ENCODE measurements at regions not wholly inside any gene's neighbourhood (a gene's known extent, or its start where the extent isn't known, plus 50 kb on each side); places are given as distances from the start of the nearest gene placed in this dataset.
"Not testable (repeated sequence)": the region's sequence is repeated elsewhere in the genome, so short reads cannot be mapped to it uniquely, and the experiment has no call there.

- DNase-seq = no peak
Measured at GRCh38 chr6:147674794-147675193, 166.3 kb downstream of the SAMD5 start.

GRCh38 chr6:147675281-147675680 is 166.8 kb downstream of the SAMD5 start:
- no peak for DNase-seq

DNA sequence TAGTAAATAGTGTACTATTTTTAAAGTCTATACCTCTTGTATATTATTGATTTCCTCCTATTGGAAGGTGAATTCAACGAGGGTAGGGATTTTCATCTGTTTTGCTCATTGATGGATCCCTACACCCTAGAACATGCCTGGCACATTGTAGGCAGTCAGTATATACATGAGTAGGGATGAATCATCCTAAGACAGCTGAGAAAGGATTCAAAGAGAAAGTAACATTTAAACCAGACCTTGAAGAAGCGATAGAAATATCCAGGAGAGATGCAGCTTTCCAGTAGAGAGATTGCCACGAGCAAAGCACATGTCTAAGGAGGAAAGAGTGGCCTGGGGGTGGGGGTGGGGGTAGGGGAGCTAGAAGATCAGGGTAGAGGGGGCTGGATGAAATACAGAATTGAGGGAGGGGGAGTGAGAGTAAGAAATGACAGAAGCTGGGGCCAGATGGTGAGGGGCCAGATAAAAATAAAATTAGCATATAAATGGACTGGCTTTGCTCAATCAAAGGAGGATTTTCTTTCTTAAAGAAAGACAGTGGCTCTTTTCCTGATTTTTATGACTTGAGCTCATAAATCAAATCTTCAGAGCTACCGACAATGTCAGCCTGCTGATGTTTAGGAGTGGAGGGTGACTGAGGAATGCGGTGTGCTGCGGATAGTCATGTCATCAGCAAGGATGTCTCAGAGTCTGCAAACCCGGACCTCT is 168.2 kb downstream of the SAMD5 start:
- DNase-seq = no peak

GRCh38 chr6:147677647-147678046 is 169.2 kb downstream of the SAMD5 start:
- DNase-seq = no peak

- DNase-seq = no peak
Measured at GRCh38 chr6:147678253-147678652, 169.8 kb downstream of the SAMD5 start.

DNA sequence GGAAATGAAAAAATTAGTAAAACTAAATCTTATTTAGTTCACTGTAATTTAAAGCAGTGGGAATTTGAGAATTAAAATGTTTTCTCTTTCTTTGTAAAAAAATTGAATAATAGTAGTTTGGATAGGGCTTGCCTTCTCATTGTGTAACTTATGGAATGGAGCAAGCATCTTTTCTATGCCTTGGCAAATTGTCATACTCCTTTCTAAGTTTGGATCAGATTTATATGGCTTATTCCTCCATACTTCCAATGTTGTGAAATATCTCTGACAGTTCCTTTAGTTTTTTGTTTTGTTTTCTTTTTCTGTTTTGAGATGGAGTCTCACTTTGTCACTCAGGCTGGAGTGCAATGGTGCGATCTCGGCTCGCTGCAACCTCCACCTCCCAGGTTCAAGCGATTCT is 176.4 kb downstream of the SAMD5 start:
- DNase-seq = no peak

GRCh38 chr6:147689398-147689797 is 180.9 kb downstream of the SAMD5 start:
- no peak for DNase-seq

- DNase-seq = no peak
Measured at GRCh38 chr6:147691446-147691845, 183.0 kb downstream of the SAMD5 start.

DNA sequence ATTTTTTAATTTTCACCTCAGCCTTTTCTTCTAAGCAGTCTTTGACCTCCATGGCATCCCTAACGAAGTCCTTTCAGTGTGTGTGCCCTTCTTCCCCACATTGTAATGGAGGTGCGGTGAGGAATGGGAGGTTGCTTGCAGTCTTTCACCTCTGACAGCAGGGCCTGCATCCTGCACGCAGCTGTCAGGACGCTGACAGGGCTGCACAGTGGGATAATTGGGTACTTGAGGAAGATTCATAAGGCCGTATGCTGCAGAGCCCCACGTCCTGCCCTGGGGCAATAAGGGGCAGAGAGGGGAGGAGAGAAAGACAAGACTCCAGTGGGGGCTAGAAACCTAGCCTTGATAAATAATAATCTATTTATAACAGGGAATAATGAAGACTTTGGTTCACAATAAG is 184.7 kb downstream of the SAMD5 start:
- no peak for DNase-seq

DNA sequence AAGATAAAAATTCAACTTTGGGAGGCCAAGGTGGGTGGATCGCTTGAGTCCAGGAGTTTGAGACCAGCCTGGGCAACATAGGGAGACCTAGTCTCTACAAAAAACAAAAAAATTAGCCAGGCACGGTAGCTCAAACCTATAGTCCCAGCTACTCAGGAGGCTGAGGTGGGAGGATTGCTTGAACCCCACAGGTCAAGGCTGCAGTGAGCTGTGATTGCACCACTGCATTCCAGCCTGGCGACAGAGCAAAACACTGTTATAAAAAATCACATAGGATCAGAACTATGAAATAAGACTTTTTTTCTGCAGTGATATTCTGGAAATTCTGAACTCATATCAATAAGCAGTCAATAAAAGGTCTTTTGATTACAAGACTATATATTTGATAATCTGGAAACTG is 186.1 kb downstream of the SAMD5 start:
- not testable (repeated sequence) for DNase-seq

- DNase-seq = no peak
Measured at GRCh38 chr6:147695819-147696218, 187.3 kb downstream of the SAMD5 start.

DNA sequence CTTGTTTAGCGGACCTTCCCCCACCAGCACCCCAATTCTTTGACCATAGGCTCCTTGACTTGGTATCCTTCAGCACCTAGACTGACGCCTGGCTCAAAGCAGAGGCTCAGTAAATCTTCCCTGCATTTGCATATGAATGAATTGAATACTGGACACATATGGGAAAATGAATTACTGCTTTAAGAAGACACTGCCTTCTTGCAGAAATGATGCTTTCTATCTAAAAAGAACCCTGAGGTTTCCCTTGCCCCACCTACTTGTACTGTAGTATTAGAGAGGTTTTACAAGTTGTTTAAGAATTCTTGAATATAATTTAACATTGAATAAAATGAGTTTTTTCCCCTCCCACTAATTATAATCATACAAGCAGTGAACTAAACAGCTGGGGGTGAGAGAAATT is 190.7 kb downstream of the SAMD5 start:
- no peak for DNase-seq

GRCh38 chr6:147699637-147700036 is 191.1 kb downstream of the SAMD5 start:
- DNase-seq = no peak

DNA sequence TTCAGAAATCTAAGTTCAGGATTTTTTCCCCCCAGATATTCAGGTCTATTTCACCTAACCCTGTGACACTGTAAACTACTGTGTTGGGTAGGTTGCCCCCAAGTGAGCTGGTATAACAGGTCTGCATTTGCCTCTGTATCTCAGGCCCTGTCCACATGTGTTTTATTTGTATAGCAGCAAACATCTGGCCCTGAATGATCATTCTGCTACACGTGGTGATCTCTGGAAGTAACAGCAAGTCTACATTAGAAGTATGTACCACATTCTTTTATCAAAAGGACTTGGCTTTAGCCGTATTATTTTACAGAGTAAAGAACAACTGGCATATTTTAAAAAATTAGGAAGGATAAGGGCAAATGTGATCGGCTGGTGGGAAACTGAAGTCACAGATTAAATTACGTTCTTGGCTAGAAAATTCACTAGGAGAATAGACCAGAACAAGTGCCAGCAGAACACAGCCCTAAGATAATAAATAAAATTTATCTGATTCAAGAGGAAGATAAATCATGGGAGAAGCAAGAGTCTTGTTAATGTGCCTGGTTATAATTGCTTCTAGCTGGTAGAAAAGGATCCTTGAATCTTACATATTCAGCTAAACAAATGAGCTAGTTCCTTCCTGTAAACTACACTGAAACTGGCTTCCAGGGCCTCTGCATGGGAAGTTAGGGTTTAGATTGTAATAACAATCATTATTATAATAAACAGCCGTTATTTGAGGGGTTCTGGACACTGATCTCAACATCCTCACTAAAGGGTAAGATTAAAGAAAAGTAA is 192.1 kb downstream of the SAMD5 start:
- DNase-seq = no peak

DNA sequence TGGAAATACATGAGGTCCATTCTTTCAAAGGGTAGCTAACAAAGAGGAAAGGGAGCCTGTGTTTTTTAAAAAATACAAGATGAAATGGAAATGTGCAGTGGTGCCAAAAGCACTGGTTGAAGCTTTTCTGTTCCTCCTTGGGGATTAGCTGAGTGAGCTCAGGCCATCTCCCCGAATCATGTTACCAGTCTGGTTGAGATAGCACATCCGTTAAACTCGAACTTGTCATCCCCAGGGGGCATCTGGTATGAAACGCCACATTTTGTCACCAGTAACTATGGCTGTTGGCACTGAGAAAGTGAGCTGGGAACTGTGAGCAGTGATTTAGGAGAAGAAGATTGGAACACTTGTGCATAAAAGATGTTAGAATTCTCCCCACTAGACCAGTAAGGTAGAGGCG is 196.2 kb downstream of the SAMD5 start:
- no peak for DNase-seq

- DNase-seq = no peak
Measured at GRCh38 chr6:147707524-147707923, 199.0 kb downstream of the SAMD5 start.

GRCh38 chr6:147708170-147708569 is 199.7 kb downstream of the SAMD5 start:
- no peak for DNase-seq

- no peak for DNase-seq
Measured at GRCh38 chr6:147709396-147710272, 201.1 kb downstream of the SAMD5 start.

DNA sequence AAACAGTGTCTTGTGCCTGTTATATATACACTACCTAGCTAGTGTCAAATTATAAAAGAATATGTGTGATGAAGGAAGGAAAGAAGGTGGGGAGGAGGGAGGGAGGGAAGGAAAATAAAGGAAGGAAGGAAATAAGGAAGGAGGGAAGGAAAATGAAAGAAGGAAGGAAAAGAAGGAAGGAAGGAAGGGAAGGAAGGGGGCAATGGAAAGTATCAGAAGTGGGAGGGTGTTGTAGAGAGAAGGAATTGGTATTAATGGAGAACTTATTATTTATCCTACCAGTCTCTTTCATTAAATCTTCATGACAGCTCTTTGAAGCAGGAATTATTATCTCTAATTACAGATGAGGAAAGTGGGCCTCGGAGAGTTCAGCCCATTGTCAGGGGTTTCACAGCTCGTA is 202.4 kb downstream of the SAMD5 start:
- DNase-seq = no peak

GRCh38 chr6:147711476-147711875 is 203.0 kb downstream of the SAMD5 start:
- DNase-seq = no peak

- no peak for DNase-seq
Measured at GRCh38 chr6:147712841-147713240, 204.4 kb downstream of the SAMD5 start.

GRCh38 chr6:147715035-147715434 is 206.5 kb downstream of the SAMD5 start:
- DNase-seq = no peak

GRCh38 chr6:147716434-147716833 is 207.9 kb downstream of the SAMD5 start:
- DNase-seq = no peak

- DNase-seq = no peak
Measured at GRCh38 chr6:147717991-147718390, 209.5 kb downstream of the SAMD5 start.
